C1 segment of cervical spinal cord (tissue), 14 donors: ENCODE measurements at regions not wholly inside any gene's neighbourhood (a gene's known extent, or its start where the extent isn't known, plus 50 kb on each side); places are given as distances from the start of the nearest gene placed in this dataset.
"Not testable (repeated sequence)": the region's sequence is repeated elsewhere in the genome, so short reads cannot be mapped to it uniquely, and the experiment has no call there.

Source experiments
- DNase-seq, 14 donors: peaks; one replicate each; lab custom pipeline; 2025; lab: John Stamatoyannopoulos, UW

GRCh38 chr4:31741326-31741725, 1021.2 kb downstream of the PCDH7 start:
- DNase-seq = no peak

- DNase-seq = no peak
Measured at GRCh38 chr4:31748382-31748781, 1028.2 kb downstream of the PCDH7 start.

GRCh38 chr4:31750581-31750980, 1030.4 kb downstream of the PCDH7 start:
- not testable (repeated sequence) for DNase-seq

GRCh38 chr4:31755751-31756150, 1035.6 kb downstream of the PCDH7 start:
- no peak for DNase-seq

DNA sequence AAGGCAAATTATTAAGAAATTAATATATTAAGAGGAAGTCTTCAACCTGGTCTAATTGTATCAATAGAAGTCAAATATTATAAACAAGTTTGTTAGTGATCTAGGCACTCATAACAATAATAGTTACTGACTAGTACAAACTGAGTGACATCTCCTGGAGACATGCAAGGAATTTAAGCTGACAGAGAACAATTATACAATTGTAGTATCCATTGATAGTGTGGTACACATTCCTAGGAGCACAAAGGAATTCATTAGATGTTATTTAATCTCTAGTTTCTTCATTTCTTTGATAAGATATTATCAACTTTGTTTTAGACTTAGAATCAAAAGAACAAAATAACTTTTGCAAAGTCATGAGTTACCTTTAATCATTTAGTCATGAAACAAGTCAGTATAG, 1048.6 kb downstream of the PCDH7 start:
- no peak for DNase-seq

DNA sequence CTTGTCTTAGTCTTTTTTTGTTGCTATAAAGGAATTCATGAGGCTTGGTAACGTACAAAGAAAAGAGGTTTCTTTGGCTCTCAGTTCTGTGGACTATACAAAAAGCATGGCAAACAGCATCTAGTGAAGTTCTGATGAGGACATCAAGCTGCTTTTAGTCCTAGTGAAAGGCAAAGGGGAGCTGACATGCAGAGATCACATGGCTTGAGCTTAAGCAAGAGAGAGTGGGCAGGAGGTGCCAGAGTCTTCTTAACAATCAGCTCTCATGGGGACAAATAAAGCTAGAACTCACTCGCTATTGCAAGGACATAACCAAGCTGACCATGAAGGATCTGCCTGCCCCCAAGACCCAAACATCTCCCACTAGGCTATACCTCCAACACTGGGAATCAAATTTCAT, 1063.1 kb downstream of the PCDH7 start:
- DNase-seq = no peak

DNA sequence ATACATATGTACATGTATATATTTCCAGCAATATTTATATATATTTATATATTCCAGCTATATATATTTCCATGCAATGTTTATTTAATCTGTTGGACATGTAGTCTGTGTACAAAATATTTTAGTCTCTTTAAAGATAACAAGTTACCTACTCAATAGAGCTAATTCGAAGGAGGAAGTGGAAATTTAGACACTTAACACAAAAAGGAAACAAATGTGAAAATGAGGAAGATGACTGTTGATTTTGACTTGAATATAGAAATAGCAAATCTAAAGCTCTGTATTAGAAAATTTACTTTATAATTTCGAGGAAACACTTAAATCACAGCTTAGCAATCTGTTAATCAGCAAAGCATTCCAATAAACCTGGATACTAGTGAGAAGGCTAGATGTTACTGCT, 1064.4 kb downstream of the PCDH7 start:
- no peak for DNase-seq

DNA sequence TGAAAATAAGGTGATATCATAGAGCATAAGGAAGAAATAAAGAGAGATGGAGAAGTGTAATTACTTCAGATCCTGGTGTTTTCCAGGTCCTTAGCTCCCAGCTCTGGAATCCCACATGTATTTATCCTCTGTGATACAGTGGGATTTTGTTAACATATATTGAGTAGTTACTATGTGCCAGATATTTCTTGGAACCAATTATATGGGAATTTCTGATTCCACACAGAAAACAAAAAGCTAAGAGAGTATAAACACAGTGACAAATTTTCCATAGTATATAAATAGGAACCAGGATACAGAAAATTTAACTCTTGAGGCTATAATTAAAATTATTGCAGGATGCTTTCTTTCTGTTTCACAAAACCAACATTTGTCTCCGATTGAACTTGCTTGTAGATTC, 1067.5 kb downstream of the PCDH7 start:
- no peak for DNase-seq

DNA sequence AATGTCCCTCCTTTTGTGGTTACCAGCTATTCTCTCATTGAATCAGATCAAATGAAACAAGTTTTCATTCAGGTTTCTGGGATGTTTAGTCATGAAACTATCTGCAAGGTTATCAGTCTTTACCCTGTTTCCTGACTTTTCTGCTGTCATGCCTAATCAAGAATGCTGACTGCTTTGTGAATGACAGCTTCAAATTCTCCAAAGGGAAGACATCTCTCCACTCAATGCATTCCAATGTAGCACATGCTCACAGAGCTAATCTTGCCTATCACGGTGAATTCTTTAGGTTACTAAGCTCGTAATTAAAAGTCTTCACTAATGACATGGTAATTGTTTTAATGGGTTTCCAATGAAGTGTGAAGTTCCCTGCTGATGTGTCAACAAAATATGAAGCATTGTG, 1068.5 kb downstream of the PCDH7 start:
- DNase-seq = no peak

- DNase-seq = no peak
Measured at GRCh38 chr4:31791666-31792065, 1071.5 kb downstream of the PCDH7 start.

DNA sequence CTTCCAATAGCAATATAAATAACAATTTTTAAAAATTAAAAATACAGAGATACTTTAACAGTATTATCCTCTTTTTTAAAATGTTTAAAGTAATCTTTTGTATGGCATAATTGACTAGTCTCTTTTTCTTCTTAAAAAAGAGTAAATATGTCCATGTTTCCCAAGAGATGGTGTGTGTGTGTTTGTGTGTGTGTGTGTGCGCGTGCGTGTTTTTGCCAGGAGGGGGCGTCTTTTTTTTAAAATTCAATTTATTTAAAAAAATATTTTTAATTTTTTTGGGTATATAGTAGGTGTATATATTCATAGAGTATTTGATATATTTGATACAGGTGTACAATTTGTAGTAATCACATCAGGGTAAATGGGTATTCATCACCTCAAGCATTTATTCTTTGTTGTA, 1073.7 kb downstream of the PCDH7 start:
- no peak for DNase-seq

GRCh38 chr4:31797052-31797451, 1076.9 kb downstream of the PCDH7 start:
- not testable (repeated sequence) for DNase-seq

DNA sequence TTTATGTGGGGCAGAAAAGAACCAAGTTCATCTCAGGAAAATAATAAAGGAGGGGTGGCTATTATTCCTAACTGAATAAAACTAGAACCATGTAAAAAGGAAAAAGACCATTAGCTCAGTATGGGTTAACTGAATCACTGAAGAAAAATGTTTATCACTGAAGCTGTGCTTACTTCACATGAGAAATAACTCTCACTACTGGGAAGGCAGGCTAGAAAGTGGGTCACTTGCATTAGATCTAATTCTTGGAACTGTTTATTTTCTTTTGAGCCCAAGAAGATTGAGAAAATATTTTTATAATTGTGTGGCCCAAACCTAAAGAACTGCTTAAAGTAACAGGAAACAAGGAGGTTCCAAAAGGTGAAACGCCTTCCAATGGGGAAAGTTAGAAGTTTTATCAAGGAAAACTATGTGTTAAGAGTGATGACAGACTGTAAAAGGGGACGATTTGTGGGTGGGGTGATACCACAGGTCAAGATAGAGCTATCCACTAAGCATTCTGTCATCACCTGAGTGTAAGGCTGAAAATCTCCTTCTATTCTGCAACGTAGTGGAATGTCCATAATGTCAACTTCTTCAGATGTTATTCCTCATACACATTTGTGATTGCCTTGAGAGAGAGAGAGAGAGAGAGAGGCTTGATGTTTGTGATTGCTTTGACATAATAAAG, 1083.5 kb downstream of the PCDH7 start:
- no peak for DNase-seq

DNA sequence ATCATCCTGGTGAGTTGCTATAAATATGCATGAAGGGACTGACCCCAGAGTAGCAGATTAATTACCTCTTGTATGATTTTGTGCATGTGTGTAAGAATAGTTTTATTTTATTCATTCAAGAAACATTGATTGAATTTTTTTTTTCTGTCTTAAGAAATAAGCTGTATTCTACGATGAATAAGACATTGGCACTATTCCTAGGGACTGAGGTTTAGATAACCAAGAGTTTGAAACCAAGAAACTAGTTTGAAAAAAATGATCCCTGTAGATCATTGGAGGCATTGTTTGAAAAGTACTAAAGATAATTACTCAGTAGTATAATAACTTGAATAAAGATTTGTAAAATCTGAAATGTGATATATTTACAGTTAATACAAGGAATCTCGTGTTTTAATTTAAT, 1086.9 kb downstream of the PCDH7 start:
- DNase-seq = no peak

- no peak for DNase-seq
Measured at GRCh38 chr4:31844350-31844749, 1124.2 kb downstream of the PCDH7 start.

DNA sequence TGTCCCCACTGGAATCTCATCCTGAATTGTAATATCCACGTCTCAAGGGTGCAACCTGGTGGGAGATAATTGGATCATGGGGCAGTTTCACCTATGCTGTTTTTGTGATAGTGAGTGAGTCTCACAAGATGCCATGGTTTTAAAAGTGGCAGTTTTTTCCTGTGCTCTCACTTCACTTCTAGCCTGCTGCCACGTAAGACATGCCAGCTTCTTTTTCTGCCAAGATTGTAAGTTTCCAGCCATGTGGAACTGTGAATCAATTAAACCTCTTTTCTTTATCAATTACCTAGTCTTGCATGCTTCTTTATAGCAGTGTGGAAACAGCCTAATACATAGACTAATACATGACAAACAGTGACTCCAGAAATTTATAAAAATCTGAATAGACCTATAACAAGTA, 1131.8 kb downstream of the PCDH7 start:
- no peak for DNase-seq

DNA sequence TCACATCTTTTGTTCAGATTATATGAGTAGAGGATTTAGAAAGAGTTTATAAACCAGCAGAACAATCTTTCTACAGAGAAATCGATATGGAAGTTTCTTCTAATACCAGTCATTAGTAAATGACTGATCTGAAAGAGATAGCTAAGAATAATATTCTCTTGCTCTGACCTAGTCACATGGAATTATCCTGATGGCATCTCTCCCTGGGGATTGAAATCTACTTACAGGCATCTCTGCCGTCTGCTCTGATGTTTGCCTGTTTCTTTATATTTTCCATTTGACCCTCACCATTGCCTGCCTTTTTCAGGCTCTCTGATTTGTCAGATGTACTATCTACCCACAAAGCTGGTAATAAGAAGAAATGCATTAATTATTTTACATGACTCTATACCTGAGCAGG, 1157.3 kb downstream of the PCDH7 start:
- DNase-seq = no peak

DNA sequence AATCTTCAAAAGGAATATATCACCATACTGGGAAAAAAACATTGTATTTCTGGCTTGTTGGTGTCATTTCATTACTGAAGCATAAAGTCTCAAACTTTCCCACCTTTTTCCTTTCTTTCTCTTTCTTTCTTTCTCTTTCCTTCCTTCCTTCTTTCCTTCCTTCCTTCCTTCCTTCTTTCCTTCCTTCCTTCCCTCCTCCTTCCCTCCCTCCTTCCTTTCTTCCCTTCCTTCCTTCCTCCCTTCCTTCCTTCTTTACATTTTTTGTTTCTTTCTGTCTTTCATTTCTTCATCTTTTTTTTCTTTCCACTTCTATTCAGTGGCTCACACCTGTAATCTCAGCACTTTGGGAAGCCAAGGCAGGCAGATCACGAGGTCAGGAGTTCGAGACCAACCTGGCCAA, 1160.7 kb downstream of the PCDH7 start:
- not testable (repeated sequence) for DNase-seq

DNA sequence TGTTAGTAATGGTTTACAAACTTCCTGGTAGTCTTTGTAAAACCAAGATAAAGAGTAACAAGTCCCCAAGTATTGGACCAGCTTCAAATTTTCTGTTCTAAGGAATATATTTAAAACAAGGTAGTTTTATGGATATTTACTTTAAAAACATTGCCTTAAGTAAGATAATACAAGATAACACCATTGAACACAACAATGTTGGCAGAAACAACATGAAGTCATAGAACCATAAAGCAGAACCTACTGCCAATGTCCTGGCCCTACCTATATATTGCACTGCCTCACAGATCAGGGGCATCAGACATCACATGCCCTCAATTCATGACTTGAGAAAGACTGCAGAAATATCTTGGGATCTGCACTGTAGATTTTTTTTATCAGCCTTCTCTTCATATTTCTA, 1176.2 kb downstream of the PCDH7 start:
- no peak for DNase-seq

DNA sequence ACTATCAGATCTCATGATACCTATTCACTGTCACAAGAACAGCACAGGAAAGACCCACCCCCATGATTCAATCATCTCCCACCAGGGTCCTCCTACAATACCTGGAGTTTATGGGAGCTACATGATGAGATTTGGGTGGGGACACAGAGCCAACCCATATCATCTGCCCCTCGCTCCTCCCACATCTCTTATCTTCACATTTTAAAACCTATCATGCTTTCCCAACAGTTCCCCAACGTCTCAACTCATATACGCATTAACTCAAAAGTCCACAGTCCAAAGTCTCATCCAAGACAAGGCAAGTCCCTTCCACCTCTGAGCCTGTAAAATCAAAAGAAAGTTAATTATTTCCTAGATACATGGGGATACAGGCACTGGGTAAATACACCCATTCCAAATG, 1185.2 kb downstream of the PCDH7 start:
- no peak for DNase-seq

GRCh38 chr4:31908261-31908660, 1188.1 kb downstream of the PCDH7 start:
- DNase-seq = no peak

- no peak for DNase-seq
Measured at GRCh38 chr4:31917334-31917733, 1197.2 kb downstream of the PCDH7 start.

DNA sequence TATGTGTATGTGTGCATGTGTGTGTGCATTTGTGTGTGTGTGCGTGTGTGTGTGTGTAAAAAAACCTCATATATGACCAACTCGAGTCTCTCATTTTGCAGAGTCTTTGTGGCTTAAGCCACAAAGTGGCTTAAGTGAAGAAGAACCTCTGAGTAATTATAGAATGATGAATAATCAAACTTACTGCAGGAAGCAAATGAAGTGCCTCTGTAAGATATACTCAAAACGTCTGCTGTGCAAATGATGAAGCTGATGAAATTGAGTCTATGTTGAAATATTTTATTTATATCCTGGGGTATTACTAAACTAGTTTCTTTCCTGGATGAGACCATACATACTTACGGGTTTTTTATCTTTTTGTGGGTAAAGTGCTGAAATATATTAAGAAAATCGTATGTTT, 1198.7 kb downstream of the PCDH7 start:
- no peak for DNase-seq

DNA sequence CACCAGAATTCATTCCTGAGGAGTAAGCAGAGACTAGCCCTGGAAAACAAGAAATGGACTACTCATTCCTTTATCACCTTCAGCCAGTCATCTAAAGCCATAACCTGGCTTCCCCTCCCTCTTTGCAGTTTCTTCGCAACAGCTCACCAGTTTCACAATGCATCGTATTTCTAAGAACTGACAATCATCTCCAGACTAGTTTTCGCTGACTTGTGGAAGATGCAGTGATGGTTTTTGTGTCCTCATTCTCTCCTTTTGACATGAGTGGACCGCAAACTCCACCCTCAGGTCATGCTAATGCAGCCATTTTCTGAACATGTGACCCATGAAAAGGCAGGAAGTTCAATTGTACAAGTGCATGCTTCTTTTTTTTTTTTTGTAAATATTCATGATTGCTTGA, 1203.5 kb downstream of the PCDH7 start:
- no peak for DNase-seq
